H1 (cell line): ENCODE measurements at regions not wholly inside any gene's neighbourhood (a gene's known extent, or its start where the extent isn't known, plus 50 kb on each side); places are given as distances from the start of the nearest gene placed in this dataset.

Source experiments
- CTCF ChIA-PET: fragments of 300-600 bp; sonication (Branson Sonifier 250); formaldehyde crosslinking; loops from one replicate; lab custom pipeline; 2021; ENCODE audit not compliant: partially characterized antibody; lab: Charles Lee
- POLR2A ChIA-PET: fragments of 300-600 bp; sonication (Branson Sonifier 250); formaldehyde crosslinking; loops from one replicate; lab custom pipeline; 2021; ENCODE audit warnings: inconsistent platforms; ENCODE audit not compliant: partially characterized antibody; lab: Charles Lee
- DNase-seq, 2 experiments: peaks; one replicate each; pipeline versions ENCODE4 v3.0.0 to v3.0.0-alpha.2; 2010 to 2022; ENCODE audit warnings: low spot score in 2 of 2, low read depth in 1 of 2, mixed read lengths in 1 of 2
- FAIRE-seq: peaks from 2 replicates; lab custom pipeline; 2011; peaks lifted over from hg19 to GRCh38; lab: Jason Lieb, UNC
- H2AFZ ChIP-seq: 2 replicates; pipeline ENCODE4 v1.8.1; 2012; ENCODE audit warnings: low read length, inconsistent platforms
- H2AK5ac ChIP-seq: 2 replicates; pipeline ENCODE4 v1.6.1; 2013; ENCODE audit warnings: low read depth, low read length
- H2BK120ac ChIP-seq: replicated peaks from 2 replicates; pipeline ENCODE3; 2013; ENCODE audit warnings: low read depth, low read length, inconsistent platforms
- H2BK12ac ChIP-seq: 2 replicates; pipeline ENCODE4 v1.6.1; 2013; ENCODE audit warnings: low read depth, low read length
- H2BK15ac ChIP-seq: 2 replicates; pipeline ENCODE4 v1.6.1; 2013; ENCODE audit warnings: low read length
- H2BK20ac ChIP-seq: 2 replicates; pipeline ENCODE4 v1.6.1; 2013; ENCODE audit warnings: low read length
- H2BK5ac ChIP-seq: 2 replicates; pipeline ENCODE4 v1.6.1; 2013; ENCODE audit warnings: low read depth, low read length
- H3K14ac ChIP-seq: 2 replicates; pipeline ENCODE4 v1.6.1; 2013; ENCODE audit warnings: inconsistent platforms; ENCODE audit not compliant: insufficient read length
- H3K18ac ChIP-seq: 2 replicates; pipeline ENCODE4 v1.6.1; 2013; ENCODE audit warnings: low read length; ENCODE audit errors: extremely low read depth
- H3K23ac ChIP-seq: 2 replicates; pipeline ENCODE4 v1.6.1; 2013; ENCODE audit warnings: inconsistent platforms; ENCODE audit not compliant: insufficient read length
- H3K23me2 ChIP-seq: 2 replicates; pipeline ENCODE4 v1.6.1; 2013; ENCODE audit warnings: low read depth, low read length
- H3K27ac ChIP-seq: 2 replicates; pipeline ENCODE4 v1.6.1; 2011; ENCODE audit warnings: low read depth, low read length, inconsistent platforms
- H3K27me3 ChIP-seq, 4 experiments: replicated peaks in 1 of 4; 1 replicate in 1 of 4; 2 replicates in 3 of 4; pipeline versions ENCODE4 v1.6.1 to v1.8.1; 2011 to 2013; ENCODE audit warnings: low read length in 3 of 4, mild to moderate bottlenecking in 3 of 4, inconsistent platforms in 2 of 4, mixed read lengths in 2 of 4, moderate library complexity in 1 of 4; ENCODE audit not compliant: control insufficient read depth in 3 of 4, insufficient read depth in 3 of 4; ENCODE audit errors: extremely low read depth in 1 of 4
- H3K36me3 ChIP-seq, 4 experiments: 2 replicates each; pipeline versions ENCODE4 v1.6.1 to v1.8.1; 2011 to 2013; ENCODE audit warnings: mild to moderate bottlenecking in 4 of 4, low read length in 3 of 4, moderate library complexity in 2 of 4, control low read depth in 1 of 4, inconsistent platforms in 1 of 4; ENCODE audit not compliant: insufficient read depth in 4 of 4, control insufficient read depth in 2 of 4
- H3K4ac ChIP-seq: replicated peaks from 2 replicates; pipeline ENCODE3; 2013; ENCODE audit warnings: low read length, low read depth, mixed read lengths, inconsistent platforms; ENCODE audit not compliant: insufficient read length
- H3K4me1 ChIP-seq, 4 experiments: replicated peaks in 1 of 4; 1 replicate in 1 of 4; 2 replicates in 3 of 4; pipeline versions ENCODE4 v1.6.1 to v1.8.1; 2011 to 2013; ENCODE audit warnings: low read length in 3 of 4, inconsistent platforms in 2 of 4, mixed read lengths in 1 of 4; ENCODE audit not compliant: insufficient read depth in 4 of 4, control insufficient read depth in 3 of 4
- H3K4me2 ChIP-seq, 2 experiments: 2 replicates each; pipeline versions ENCODE4 v1.6.1 to v1.8.1; 2011 to 2013; ENCODE audit warnings: low read depth in 2 of 2, low read length in 2 of 2, control low read depth in 1 of 2, inconsistent platforms in 1 of 2, mild to moderate bottlenecking in 1 of 2; ENCODE audit not compliant: insufficient read depth in 1 of 2
- H3K4me3 ChIP-seq, 4 experiments: fragments of 200-600, 300-600 bp in 1 of 4; sonication (generic), shearing (Covaris generic), sonication (Bioruptor Twin) in 1 of 4; 2 replicates each; pipeline versions ENCODE4 v1.5.1 to v1.8.1; 2011 to 2016; ENCODE audit warnings: low read length in 4 of 4, low read depth in 3 of 4, control low read depth in 2 of 4, inconsistent platforms in 2 of 4, mild to moderate bottlenecking in 2 of 4, mixed read lengths in 1 of 4, moderate library complexity in 1 of 4; ENCODE audit not compliant: insufficient read depth in 2 of 4; ENCODE audit errors: extremely low read depth in 1 of 4
- H3K56ac ChIP-seq: replicated peaks from 2 replicates; pipeline ENCODE3; 2013; ENCODE audit warnings: low read depth, mild to moderate bottlenecking, mixed read lengths, low read length, inconsistent platforms; ENCODE audit not compliant: insufficient read length
- H3K79me1 ChIP-seq: 2 replicates; pipeline ENCODE4 v1.6.1; 2013; ENCODE audit warnings: low read depth, low read length, control low read depth
- H3K79me2 ChIP-seq, 2 experiments: 2 replicates each; pipeline versions ENCODE4 v1.6.1 to v1.8.1; 2012 to 2013; ENCODE audit warnings: low read length in 2 of 2, mild to moderate bottlenecking in 2 of 2, inconsistent platforms in 1 of 2; ENCODE audit not compliant: insufficient read depth in 2 of 2, control insufficient read depth in 1 of 2
- H3K9ac ChIP-seq, 4 experiments: replicated peaks in 1 of 4; 1 replicate in 1 of 4; 2 replicates in 3 of 4; pipeline versions ENCODE4 v1.6.1 to v1.8.1; 2011 to 2013; ENCODE audit warnings: low read depth in 3 of 4, low read length in 3 of 4, control low read depth in 2 of 4, mild to moderate bottlenecking in 2 of 4, moderate library complexity in 2 of 4, inconsistent platforms in 1 of 4; ENCODE audit errors: extremely low read depth in 1 of 4
- H3K9me3 ChIP-seq, 2 experiments: 2 replicates each; pipeline versions ENCODE4 v1.6.1 to v1.8.1; 2012 to 2013; ENCODE audit warnings: mild to moderate bottlenecking in 2 of 2, moderate library complexity in 2 of 2, control low read depth in 1 of 2, inconsistent platforms in 1 of 2, low read depth in 1 of 2, low read length in 1 of 2, mixed read lengths in 1 of 2; ENCODE audit not compliant: insufficient read depth in 2 of 2
- H4K20me1 ChIP-seq, 2 experiments: replicated peaks in 1 of 2; 2 replicates each; pipeline versions ENCODE3 to v1.8.1; 2011 to 2013; ENCODE audit warnings: inconsistent platforms in 2 of 2, low read length in 2 of 2, mild to moderate bottlenecking in 1 of 2; ENCODE audit not compliant: insufficient read depth in 2 of 2, control insufficient read depth in 1 of 2
- H4K5ac ChIP-seq: 2 replicates; pipeline ENCODE4 v1.6.1; 2013; ENCODE audit warnings: low read length, low read depth, mixed read lengths, inconsistent platforms; ENCODE audit not compliant: insufficient read length
- H4K8ac ChIP-seq: 2 replicates; pipeline ENCODE4 v1.8.0; 2013; ENCODE audit warnings: mild to moderate bottlenecking, moderate library complexity, low read length, inconsistent platforms; ENCODE audit not compliant: insufficient read depth; ENCODE audit errors: extremely low read depth
- H4K91ac ChIP-seq: replicated peaks from 2 replicates; pipeline ENCODE3; 2013; ENCODE audit warnings: low read length, mixed read lengths, inconsistent platforms; ENCODE audit not compliant: insufficient read length
- SIN3A ChIP-seq, 2 experiments: IDR thresholded peaks in 1 of 2; conservative IDR thresholded peaks in 1 of 2; 2 replicates each; pipeline ENCODE4 v1.6.1; 2011 to 2012; ENCODE audit warnings: low read length in 2 of 2, improper control_type of control experiment in 1 of 2, low read depth in 1 of 2, mild to moderate bottlenecking in 1 of 2
- WGBS, 2 experiments: shearing (Covaris generic) in 1 of 2; methylation state at CpG; one replicate each; pipeline versions ENCODE4 v1.1.6 to v1.1.7; 2013 to 2015; ENCODE audit warnings: low lambda C conversion rate in 2 of 2, mixed read lengths in 2 of 2, inconsistent platforms in 1 of 2, low coverage in 1 of 2, missing lambda C conversion rate in 1 of 2; ENCODE audit not compliant: insufficient replicate concordance in 2 of 2, insufficient coverage in 1 of 2, insufficient read length in 1 of 2; ENCODE audit errors: extremely low coverage in 1 of 2, missing lambda C conversion rate in 1 of 2; 5-methylcytosine and 5-hydroxymethylcytosine counted together

DNA sequence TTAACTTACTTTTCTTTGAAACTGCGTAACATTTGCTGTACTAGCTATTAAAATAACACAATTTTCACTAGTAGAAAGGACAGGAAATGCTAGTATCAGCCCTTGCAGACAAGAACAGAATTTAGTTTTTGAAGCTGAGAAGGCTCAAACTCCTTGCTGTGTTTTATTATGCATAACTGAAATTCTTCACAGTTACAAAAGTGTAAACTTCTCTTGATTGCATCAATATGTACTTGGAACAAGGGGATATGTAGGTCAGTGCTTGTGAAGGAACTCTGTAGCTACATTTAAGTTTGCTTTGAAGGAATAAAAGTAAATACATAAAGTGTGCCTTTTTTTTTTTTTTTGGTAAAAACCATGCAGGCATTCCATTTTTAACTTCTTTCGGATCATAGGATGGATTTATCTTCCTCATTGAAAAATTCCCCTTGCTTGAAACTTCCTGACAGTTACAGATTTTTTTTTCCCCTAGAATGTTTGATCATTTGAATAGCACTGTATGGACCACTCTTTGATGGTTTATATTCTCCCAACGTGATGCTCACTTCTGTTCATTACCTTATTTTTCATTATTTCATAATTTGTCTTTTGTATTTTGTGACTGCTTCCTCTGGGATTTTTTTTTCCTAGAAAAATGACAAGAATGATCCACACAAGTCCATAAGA is 94.9 kb upstream of the DAB2 start:
- no peak overlapping the region for H3K4me3 ChIP-seq
- H4K20me1 ChIP-seq: no peaks in the 10 kb centered on the region
- H3K79me2 ChIP-seq: no peaks in the 10 kb centered on the region
- no peak overlapping the region for H2AK5ac ChIP-seq
- no peak overlapping the region for H3K14ac ChIP-seq
- no peaks in the 10 kb centered on the region for H3K36me3 ChIP-seq
- H3K9me3 ChIP-seq: no peaks in the 10 kb centered on the region
- no peak overlapping the region for H3K27ac ChIP-seq
- H2AFZ ChIP-seq: no peak overlapping the region
- FAIRE-seq (no peak), DNase-seq (no peak)
- H3K23me2 ChIP-seq: no peaks in the 10 kb centered on the region
- 78% methylated on average over 3 of the region's 3 CpGs; no CpG with 5 or more reads in 1 of the 2 experiments for WGBS, 2 experiments
- H2BK20ac ChIP-seq: no peak overlapping the region
- no peak overlapping the region for H4K8ac ChIP-seq
- H2BK15ac ChIP-seq: no peak overlapping the region
- no peak overlapping the region for H3K4ac ChIP-seq
- no peak overlapping the region for H2BK120ac ChIP-seq
- ChIA-PET CTCF (interaction anchor here (1.2 to 1.5 kb wide), 4 partner anchors 13 to 95 kb away, joined by 3 to 4 read pairs (median 4); partner anchors contain the start of gene DAB2), POLR2A (no interaction called here)
- H3K4me2 ChIP-seq: no peak overlapping the region; a peak in 1 of 4 replicates
- peaks cover 2 to 8% (median 3%) of the 10 kb centered on the region in 4 experiments; a peak in 4 of 7 replicates for H3K4me1 ChIP-seq
- H3K23ac ChIP-seq: no peak overlapping the region
- no peak overlapping the region for H2BK5ac ChIP-seq
- no peak overlapping the region for H2BK12ac ChIP-seq
- no peak overlapping the region for H3K18ac ChIP-seq
- H3K79me1 ChIP-seq: no peaks in the 10 kb centered on the region
- no peak overlapping the region for H4K5ac ChIP-seq
- no peaks in the 10 kb centered on the region for H3K27me3 ChIP-seq
- no peak overlapping the region for H4K91ac ChIP-seq
- H3K9ac ChIP-seq: no peak overlapping the region
- H3K56ac ChIP-seq: no peak overlapping the region
- TF ChIP-seq SIN3A (conservative IDR thresholded peaks at IDR 0.05 in 1 of 2, IDR thresholded peaks at IDR 0.05 in 1 of 2; ENCODE audit: low read depth in 1 of 2, low read length in 2 of 2): no peak
